Stimulated activated naive CD8-positive, alpha-beta T cell treated with anti-CD3 and anti-CD28 coated beads, Interleukin-15, Interleukin-2, amounts not matched to agents 100 U/mL and 50 U/mL, for 24 hours (primary cell): ENCODE measurements at regions not wholly inside any gene's neighbourhood (a gene's known extent, or its start where the extent isn't known, plus 50 kb on each side); places are given as distances from the start of the nearest gene placed in this dataset.
"Not testable (repeated sequence)": the region's sequence is repeated elsewhere in the genome, so short reads cannot be mapped to it uniquely, and the experiment has no call there.

ENCODE experiments used
- ATAC-seq: fragments of 150-1000 bp; cut with Tn5 transposase; one replicate; pipeline ENCODE4 v1.10.0; 2021
- DNase-seq: peaks from one replicate; pipeline ENCODE4 v3.0.0; 2021

DNA sequence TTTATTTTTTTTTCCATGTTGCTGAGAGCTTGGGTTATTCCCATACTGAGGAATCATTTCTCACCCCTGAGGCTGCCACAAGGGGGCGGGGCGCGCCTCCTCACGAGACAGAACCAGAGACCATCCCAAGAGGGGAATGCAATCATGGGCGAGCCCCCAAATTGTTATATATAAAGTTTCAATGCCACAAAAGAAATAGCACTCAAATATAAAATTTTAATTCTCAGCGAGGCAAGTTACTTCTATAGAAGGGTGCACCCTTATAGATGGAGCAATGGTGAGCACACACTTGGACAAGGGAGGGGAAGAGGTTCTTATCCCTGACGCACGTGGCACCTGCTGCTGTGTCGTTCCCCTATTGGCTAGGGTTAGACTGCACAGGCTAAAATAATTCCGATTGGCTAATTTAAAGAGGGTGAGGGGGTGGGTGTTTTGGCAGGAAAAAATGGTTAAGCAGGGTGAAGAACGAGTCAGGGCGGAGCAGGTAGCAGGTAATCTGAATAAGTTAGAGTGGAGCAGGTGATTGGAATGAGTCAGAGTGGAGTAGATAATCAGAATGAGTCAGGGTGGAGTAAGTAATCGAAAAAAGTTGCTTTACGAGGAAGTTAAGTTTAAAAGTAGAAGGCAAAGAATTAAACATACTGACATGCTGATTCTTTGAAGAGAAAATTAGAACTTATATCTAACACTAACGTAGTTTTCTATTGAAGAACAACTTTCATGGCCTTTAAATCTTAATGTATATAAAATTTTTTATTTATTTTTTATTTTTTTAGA is 177.5 kb downstream of the MTCL1 start:
- no peak for ATAC-seq
- peak; percentile 9 for DNase-seq

DNA sequence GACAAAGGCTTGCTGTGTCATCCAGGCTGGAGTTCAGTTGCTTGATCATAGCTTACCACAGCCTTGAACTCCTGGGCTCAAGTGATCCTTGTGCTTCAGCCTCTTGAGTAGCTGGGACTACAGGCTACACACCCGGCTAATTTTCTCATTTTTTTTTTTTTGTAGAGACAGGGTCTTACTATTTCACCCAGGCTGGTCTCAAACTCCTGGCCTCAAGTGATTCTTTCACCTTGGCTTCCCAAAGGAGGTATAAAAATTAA is 178.0 kb downstream of the MTCL1 start:
- DNase-seq (no peak), ATAC-seq (no peak)

DNA sequence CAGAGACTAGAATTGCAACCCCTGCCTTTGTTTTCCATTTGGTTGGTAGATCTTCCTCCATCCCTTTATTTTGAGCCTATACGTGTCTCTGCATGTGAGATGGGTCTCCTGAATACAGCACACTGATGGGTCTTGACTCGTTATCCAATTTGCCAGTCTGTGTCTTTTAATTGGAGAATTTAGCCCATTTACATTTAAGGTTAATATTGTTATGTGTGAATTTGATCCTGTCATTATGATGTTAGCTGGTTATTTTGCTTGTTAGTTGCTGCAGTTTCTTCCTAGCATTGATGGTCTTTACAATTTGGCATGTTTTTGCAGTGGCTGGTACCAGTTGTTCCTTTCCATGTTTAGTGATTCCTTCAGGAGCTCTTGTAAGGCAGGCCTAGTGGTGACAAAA is 182.5 kb downstream of the MTCL1 start:
- not testable (repeated sequence) for ATAC-seq, DNase-seq

DNA sequence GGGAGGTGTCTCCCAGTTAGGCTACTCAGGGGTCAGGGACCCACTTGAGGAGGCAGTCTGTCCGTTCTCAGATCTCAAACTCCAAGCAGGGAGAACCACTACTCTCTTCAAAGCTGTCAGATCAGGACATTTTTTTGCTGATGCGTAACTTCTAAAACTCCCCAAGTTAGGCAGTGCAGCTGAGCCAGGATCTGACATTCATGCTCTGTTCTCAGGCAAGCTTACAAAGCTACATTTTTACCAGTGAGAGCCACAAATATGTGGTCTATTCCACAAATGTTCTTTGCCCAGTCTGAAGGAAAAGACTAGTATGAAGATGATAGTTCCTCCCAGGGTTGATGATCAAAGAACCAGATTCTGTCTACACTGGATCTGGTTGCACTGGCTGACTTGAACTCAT is 184.1 kb downstream of the MTCL1 start:
- ATAC-seq (no peak), DNase-seq (no peak)

DNA sequence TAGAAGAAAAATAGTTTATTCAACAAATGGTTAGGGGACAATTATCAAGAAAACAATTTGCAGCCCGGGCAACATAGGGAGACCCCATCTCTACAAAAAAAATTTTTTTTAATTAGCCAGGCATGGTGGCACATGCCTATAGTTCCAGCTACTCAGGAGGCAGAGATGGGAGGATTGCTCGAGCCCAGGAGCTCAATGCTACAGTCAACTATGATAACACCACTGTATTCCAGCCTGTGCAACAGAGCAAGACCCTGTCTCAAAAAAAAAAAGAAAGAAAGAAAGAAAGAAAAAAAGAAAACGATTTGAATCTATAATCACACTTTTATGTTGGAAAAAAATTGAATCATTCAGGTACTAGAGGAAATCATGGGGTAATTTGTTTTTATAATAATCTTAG is 185.1 kb downstream of the MTCL1 start:
- DNase-seq, ATAC-seq: not testable (repeated sequence)

DNA sequence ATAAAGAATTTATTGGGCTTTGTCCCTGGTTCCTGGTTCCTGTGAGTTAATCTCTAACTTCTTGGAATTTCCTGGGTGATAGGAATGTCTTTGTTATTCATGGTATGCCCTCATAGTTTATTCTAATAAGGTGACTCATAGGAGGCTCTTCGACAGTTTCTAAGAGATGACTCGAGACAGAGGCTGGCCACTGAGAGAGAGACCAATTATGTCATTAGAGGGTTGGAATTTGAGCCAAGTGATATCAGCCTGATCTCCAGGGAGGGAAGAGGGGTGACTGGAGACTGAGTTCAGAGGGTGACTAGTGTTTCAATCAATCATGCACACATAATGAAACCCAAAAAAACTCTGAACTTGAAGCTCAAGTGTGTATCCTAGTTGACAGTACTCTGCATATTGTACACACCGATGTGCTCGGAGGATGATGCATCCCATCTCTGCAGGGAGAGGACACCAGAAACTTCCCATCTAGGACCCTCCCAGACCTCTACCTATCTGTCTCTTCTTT is 185.7 kb downstream of the MTCL1 start:
- ATAC-seq, result no peak
- no peak for DNase-seq

DNA sequence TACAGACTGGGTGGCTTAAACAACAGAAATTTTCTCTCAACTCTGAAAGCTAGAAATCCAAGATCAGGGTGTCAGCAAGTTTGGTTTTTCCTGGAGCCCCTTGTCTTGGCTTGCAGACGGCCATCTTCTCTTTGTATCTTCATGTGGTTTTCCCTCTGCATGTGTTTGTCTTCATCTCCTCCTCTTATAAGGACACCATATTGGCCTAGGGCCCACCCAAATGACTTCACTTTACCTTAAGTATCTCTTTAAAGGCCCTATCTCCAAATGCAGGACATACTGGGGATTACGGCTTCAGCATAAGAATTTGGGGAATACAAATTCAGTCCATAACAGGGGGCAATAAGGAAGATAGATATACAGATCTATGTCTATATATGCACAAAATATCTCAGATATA is 187.9 kb downstream of the MTCL1 start:
- ATAC-seq (no peak), DNase-seq (no peak)

DNA sequence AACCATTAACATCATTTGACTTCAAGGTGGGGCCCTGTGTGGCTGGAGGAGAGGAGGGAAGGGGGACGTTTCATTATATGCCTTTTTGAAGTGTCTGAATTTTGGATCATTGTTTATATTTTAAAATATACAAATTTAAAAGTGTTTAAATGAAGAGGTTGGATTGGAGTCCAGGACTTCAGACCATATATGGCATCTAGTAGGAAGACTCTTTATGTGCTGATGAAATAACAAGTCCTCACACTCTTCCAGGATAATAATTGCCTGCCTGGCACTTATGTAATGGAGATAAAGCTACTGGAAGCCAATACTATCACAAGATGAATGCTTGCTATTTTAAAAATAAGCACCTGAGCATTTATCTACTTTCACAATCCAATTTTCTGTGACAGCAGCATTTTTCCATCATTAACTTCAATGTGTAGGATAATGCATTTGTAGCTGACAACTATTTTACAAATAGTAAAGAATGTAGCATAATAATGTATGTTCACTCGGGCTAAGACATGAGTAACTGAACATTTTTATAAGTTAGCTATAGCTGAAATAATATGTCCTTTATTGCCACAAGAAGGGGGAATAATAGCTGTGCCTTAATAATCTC is 188.4 kb downstream of the MTCL1 start:
- ATAC-seq (no peak), DNase-seq (no peak)

DNA sequence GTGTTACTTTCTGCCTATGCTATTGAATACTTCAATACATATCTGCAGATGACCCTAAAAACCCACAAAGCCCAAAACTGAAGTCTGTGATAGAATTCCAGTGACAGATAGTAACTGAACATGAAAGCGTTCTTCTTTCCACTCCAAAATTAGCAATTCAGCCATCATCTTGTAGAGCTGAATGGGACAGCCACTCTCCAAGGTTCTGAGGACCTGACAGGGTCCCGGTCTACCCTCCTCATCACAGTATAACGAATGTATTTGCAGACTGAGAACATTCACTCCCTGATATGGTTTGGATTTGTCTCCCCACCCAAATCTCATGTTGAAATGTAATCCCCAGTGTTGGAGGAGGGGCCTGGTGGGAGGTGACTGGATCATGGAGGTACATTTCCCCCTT is 189.5 kb downstream of the MTCL1 start:
- ATAC-seq, result no peak
- DNase-seq, result no peak

DNA sequence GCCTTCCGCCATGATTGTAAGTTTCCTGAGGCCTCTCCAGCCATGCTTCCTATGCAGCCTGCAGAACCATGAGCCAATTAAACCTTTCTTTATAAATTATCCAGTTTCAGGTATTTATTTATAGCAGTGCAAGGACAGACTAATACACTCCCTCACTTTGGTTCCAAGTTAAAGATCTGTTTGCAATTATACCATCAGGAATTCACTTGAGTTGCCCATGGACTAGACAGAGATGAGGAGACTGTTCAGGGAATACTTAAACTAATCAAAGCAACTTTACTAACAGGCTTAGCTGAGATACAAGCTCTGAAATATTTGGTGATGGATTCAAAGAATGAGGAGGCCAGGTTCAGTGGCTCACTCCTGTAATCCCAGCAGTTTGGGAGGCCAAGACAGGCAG is 190.0 kb downstream of the MTCL1 start:
- ATAC-seq (no peak), DNase-seq (no peak)

DNA sequence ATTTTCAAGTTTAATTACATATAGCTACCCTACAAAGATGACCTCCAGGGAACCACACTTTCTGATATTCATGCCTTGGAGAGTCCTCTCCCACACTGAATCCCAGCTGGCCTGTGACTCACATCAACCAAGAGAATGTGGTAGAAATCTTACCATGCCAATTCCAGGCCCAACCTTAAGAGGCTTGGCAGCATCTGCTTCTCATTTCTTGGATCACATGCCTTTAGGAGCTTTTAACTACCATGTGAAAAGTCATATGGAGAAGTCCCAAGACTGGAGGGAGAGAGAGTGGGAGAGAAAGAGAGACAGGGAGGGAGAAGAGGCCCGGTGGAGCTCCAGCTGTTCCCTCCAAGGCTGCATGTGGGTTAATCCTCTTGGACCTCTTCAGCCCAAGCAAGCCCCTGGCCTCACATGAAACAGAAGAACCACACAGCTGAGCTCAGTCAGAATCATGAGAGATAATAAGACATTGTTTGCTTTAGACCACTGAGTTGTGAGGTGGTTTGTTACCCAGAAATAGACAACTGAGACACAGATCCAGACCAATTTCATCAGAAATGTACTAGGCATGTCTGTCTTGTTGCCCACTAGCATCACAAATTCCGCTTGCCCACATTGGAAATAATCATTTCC is 190.7 kb downstream of the MTCL1 start:
- ATAC-seq (no peak), DNase-seq (no peak)

DNA sequence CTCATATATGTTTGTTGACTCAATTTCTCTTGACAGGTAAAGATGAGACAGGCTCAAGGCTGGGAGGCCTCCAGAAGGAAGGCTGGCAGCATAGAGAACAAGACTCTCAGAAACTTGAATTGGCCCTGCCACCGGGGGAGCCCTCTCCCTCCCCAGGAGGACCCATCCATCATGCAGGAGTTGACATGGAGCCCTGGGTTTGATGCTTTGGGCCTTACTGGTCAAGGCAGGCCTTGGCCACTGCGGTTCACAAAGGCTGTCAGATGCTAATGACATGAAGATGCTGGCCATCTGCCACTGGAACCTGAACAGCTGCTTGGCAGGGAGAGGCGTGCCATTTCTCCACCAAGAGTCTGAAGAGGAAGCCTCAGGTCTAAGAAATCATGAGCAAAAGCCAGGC is 193.6 kb downstream of the MTCL1 start:
- ATAC-seq (no peak), DNase-seq (no peak)

DNA sequence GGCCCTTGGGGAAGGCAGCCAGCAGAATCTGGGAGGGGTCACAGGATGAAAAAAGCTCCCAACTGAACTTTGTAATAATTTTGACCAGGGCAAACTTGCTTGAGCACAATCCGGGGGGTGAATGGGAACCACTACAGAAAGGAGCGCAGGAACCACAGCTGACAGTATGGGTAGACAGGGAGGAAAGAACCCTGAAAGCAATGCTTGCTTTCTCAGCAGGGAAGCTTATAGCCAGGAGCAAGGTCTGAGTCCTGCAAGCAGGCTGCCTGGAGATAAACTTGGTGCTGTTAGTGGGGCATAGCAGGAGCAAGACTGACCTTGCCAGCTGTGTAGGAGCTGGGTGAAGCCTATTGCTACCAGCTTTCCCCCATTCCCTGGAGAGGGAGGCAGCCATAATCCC is 195.2 kb downstream of the MTCL1 start:
- no peak for ATAC-seq

DNA sequence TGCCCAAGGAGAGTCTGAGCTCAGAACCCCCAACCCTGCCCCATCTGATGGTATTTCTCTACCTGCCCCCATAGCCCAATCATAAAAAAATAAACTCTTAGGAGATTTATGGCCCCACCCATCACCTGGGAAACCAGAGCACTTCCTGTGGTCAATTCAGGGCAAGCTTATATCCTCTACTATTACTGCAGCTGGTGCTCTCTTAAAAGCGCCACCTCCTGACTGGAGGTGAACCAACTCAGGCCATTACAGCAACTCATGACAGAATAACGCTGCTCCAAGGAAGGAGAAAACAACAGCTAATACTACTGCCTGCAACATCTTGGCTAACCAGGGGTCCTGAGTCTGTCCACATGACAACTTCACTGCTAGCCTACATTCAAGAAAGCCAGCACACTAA is 195.7 kb downstream of the MTCL1 start:
- ATAC-seq (no peak), DNase-seq (no peak)

More for the DNA sequence above, 195.2 kb downstream of the MTCL1 start:
- no peak for DNase-seq

DNA sequence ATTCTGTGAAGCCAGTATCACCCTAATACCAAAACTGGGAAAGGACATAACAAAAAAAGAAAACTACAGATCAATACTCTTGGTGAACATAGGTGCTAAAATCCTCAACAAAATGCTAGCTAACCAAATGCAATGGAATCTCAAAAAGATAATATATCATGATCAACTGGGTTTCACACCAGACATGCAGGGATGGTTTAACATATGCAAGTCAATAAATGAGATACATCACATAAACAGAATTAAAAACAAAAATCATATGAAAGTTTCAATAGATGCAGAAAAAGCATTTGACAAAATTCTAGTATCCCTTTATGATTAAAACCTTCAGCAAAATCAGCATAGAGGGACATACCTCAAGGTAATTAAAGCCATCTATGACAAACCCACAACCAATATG is 198.2 kb upstream of the NDUFV2 start:
- DNase-seq (no peak), ATAC-seq (no peak)

DNA sequence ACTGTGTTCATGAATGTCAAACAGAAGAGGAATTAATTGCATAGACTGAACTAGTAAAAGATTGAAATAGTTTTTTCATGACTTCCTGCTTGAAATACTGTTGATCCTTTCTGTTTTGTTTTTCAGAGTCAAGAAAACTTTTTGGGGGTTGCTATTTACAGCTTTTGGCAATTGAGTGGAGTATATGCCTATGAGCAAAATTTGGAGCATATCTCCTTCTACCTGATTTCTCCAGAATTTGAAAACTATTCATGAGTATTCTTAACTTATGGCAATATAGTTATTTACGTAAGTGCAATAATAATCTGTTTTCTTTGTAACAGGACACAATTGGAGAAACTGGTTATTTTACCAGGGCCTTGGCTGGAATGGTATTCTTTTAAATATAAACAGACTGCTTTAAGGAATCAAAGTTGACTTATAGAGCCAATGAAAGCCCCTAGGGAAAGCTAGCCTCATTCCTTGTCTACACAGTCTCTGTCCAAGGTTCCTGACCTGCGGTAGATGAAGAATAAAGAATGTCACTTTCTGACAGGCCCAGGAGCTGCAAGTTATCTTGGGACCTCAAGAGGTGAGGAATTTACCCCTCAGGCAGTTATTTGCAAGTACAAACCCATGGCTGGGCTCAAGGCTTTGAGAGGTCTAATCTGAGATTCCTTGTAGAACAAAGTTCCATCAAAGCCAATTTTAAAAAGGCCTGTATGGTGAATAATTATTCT is 193.5 kb upstream of the NDUFV2 start:
- ATAC-seq, result no peak

DNA sequence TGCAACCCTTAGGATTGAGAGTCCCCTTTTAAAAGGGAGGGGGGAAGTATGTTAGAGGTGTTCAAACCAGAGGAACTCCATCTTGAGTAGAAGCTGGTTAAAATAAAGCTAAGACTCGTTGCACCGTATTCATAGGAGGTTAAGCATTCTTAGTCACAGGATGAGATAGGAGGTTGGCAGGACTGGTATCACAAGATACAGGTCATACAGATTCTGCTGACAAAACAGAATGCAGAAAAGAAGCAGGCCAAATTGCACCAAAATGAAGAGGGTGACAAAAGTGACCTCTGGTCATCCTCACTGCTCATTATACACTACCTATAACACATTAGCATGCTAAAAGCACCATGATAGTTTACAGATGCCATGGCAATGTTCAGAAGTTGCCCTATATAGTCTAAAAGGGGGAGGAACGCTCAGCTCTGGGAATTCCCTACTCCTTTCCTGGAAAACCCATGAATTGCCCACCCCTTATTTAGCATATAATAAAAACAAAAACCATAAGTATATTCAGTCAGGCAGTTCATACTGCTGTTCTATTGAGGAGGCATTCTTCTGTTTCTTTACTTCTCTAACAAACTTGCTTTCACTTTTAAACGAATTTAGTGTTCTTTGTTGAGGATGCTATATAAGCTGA is 192.2 kb upstream of the NDUFV2 start:
- no peak for DNase-seq
- ATAC-seq, result no peak

More for the DNA sequence above, 193.5 kb upstream of the NDUFV2 start:
- no peak for DNase-seq

DNA sequence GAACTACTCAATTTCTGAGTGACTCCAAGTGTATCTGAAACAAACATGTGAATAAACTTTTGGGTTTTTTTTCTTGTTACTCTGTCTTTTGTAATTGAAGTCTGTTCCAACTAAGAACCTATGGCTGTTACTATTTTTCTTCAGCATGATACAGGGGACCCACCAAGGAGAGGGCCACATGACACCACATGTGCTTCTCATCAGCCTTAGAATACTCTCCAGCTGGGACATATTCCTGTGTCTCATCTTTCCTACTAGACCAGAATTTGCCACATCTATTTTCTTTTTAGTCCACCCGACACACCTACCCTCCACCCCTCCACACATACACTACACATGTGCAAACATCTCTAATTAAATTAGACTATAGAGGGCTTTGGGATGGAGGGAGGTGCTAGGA is 191.7 kb upstream of the NDUFV2 start:
- DNase-seq, result no peak
- ATAC-seq, result no peak

DNA sequence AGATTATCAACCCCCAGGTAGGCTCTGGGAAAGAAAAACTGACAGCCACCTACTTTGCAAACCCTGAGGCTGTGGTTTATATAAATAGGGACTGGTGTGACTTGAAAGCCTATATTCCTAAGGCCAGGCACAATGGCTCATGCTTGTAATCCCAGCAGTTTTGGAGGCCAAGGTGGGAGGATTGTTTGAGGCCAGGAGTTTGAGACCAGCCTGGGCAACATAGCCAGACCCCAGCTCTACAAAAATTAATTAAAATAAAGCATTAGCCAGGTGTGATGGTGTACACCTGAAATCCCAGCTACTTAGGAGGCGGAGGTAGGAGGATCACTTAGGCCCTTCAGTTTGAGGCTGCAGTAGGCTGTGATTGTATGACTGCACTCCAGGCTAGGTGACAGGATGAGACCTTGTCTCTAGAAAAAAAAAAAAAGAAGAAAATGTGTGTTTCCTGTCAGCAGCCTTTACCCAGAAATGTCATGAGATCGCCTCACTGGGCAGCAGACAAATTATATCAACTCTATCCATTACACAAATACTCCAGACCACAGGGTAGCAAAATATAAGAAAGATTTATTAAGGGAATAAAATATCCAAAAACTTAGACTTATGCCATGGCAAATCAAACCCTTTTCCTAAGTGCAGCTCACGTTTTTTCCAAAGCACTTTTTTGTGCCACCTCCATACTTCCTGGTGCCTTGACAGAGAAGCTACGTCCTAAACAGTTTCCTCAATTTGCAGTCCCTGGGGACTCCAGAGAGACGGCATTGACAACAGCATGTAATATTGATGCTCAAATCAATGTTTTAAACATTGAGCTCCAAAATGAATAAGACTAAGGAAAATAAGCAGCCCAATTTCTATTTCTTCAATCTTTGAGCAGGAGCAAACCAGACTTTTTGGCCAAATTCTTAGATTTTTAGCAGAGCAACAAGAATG is 190.8 kb upstream of the NDUFV2 start:
- ATAC-seq (no peak), DNase-seq (no peak)

DNA sequence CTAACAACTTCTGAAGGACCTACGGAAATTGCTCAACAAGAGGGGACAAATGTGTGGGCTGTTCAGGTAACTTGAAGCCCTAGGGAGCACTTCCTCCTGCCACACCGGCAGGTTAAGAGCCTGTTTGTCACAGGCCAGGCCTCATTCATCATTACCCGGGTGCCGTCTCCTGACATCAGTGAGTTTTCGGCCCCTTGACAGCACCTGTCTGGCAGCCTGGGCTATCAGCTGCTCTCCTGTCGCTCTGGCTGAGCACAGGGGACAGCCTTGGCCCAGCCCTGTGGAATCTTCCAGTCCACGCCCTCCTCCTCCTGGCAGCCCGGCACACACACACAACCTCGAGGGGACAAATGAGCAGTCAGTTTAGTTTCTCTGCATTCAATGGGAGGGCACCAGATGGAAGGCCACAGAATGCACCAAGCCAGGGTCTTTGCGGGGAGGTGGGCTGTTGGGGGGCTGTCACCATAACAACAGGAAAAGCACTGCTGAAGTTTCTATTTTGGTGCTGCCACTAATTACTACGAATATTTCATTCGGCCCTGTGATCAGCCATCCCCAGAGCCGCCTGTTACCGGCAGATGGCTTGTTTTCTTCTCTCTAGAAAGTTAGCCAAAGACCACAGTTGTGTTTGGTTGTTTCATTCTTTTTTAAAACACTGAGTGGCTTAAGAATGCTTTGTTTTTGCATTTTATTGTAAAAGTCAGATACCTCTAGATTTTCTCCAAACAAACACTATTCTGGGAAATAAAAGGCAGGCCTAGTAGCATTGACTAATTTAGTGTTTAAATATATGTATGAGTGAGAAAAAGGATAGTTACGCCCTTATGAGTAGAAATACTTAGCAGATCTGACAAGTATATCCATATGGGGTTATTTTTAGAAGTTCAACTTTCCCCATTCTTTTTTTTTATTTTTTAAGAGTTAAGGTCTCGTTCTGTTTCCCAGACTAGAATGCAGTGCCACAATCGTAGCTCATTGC is 189.9 kb upstream of the NDUFV2 start:
- ATAC-seq (no peak), DNase-seq (no peak)
